ENCODE measurements at regions not wholly inside any gene's neighbourhood (a gene's known extent, or its start where the extent isn't known, plus 50 kb on each side); places are given as distances from the start of the nearest gene placed in this dataset.

DNA sequence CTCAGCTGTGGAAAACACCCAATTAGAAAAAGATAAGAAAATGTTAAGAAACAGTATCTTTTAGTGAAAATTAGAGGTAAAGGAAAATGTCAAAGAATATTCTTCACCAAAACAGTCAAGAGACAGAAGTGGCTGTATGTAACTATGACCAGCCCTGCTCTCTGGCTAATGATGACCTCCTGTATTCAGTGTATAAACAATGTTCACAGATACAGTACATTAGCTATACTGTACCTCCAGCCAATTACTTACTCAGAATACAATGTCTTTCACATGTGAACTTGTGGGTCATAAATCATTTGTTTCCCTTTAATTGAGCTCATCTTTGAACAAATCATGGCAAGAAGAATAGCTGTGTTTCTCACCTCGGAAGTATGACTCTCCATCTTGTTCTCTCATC lies 432.0 kb downstream of the LMO4 start:
- in situ Hi-C loops (cut with MboI; ENCODE audit: low sequenced_read_pairs) = no loop called here

DNA sequence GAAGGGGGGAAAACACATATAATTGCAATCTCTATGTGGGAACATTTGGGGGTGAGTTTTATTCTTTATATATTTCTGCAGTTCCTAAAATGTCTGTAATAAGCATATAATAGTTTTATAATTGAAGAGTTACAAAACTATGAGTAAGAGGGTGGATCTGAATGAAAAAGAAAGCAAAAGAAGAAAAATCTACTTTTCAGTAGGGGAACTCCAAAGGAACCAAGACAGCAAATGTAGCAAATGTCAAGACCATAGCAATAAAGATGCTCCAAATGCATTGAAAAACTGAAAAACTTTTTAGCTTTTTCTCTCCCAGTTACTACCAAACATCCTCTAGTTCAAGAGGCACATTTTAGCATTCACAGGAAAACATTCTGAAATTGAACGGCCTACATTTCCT lies 434.8 kb downstream of the LMO4 start:
- in situ Hi-C loops (cut with MboI; ENCODE audit: low sequenced_read_pairs) = no loop called here

DNA sequence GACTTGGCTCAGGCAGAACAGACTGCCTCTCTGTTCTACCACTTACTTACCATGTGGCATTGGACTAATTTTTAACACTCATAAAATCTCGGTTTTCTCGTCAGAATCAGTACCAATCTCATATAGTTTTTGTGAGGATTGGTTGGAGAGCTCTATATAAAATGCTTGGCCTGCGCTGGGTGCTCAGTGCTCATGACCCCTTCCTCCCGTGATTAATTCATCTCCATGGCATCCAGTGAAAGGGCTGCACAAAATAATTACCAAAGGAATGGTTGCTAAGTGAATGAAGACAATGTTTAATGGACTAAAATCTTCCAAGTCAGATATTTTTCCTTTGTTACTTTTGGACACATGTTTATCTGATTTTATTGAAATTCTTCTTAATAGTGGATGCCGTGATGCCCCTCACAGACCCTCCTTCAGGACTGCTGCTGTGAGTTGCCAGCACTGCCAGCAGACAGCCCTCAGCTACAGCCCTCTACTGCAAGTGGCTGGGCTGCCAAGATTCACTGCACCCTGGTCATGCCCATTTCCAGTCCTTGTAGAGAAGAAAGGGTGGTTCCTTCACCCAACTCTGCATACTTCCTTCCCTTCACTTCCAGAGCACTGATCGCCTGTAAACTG lies 436.5 kb downstream of the LMO4 start:
- in situ Hi-C loops (cut with MboI; ENCODE audit: low sequenced_read_pairs) = no loop called here

DNA sequence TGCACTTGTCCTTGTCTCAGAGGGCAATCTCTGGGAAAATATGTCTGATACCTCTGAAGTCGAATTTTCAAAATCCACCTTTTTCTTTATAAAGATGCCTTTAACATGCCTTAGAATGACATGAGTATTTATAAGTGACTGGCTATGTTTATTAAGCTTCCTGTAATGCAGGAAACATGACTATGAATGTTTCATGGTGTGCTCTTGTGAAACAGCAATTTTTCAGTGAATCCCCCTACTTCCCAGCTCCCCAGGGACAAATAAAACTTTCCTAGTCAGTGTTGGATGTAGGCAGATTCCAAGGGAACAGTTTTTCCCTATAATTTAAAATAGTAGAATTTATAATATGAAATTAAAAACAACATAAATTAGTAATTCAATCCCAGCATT lies 437.0 kb downstream of the LMO4 start:
- in situ Hi-C loops (cut with MboI; ENCODE audit: low sequenced_read_pairs) = no loop called here

DNA sequence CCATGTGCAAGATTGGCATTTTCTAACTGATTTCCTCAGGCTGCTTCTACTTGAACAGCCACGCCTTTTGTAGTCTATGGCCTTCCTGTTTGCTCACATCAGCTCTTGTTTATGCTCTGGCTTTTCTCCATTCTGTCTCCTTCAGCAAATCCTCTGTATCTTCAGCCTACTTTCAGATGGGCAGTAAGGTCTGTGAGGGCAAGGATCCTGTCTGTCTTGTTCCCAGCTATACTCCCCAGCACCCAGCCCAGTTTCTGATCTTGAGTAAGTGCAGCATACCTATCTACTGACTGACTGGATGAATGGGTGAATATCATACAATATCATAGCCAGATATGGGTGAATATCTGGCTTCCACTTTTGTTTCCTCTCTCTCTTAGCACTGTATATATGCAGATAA lies 438.1 kb downstream of the LMO4 start:
- in situ Hi-C loops (cut with MboI; ENCODE audit: low sequenced_read_pairs) = no loop called here

DNA sequence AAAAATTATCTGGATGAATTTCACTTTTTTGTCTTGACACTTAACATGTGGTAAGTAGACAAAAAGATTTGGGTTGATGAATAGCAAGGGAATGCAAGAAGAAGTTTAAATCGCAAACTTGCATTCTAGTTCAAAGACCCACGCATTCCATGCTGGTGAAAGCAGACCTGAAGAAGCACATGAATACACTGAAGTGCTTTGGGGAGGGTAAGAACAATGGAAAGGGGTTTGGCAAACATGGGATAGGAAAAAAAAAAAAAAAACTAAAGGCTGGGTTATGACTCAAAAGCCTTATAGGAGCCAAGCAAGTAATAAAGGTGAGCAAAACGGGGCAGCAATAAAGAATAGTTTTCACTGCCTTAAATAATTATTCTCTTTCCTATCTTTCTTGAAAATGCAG lies 450.2 kb downstream of the LMO4 start:
- in situ Hi-C loops (cut with MboI; ENCODE audit: low sequenced_read_pairs) = no loop called here

DNA sequence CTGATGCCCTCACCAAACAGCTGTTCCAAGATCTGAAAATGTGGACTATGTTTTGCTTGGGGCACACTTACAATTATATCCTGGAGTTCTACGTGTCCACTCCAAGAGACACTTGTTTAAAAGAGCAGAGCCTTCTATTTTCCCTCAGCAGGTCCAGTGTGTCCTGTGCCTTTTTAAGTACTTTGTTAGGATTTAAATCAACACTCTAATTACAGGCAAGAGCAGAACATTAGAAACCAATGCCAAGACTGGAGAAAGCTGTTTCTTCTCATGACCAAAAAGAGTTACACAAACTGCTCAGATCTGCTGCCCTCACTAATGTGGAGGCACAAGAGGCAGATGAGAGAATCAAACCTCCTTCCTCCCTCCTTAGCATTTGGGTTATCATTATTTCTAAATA lies 452.9 kb downstream of the LMO4 start:
- in situ Hi-C loops (cut with MboI; ENCODE audit: low sequenced_read_pairs) = no loop called here

DNA sequence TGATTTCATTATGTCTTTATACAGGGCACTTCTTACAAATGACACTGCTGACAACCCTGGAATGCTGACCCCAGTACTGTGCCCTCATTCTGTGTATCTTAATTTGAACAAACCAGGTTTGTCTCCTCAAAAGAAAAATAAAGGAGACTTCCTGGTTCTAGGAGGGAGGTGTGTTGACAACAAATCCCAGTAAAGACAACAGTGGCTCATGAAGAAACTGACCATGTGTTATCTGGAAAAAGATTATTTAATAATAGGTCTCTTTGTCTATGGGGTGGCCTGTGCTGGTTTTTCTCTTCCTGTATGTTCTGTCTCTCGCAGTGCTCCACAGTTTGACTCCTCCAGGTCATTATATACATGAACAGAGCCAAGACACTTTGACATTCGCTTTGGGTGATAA lies 454.6 kb downstream of the LMO4 start:
- in situ Hi-C loops (cut with MboI; ENCODE audit: low sequenced_read_pairs) = no loop called here

DNA sequence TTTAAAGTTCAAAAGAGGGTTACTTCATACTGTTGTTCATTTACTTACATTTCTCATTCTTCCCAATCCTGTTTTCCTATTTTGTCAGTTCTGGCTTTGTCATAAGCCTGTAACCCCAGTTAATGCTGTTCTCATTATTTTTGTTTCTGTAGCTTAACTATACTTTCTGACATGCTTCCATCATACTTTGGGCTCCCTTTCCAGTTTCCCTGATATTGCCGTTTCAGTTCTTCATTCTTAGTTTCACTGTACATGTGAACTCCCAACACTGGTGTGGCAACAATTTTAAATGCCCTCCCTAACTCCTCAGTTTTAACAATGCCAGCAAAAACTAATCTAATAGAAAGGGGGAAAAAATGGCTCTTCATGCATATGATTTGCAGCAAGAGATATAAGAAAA lies 456.7 kb downstream of the LMO4 start:
- in situ Hi-C loops (cut with MboI; ENCODE audit: low sequenced_read_pairs) = no loop called here

DNA sequence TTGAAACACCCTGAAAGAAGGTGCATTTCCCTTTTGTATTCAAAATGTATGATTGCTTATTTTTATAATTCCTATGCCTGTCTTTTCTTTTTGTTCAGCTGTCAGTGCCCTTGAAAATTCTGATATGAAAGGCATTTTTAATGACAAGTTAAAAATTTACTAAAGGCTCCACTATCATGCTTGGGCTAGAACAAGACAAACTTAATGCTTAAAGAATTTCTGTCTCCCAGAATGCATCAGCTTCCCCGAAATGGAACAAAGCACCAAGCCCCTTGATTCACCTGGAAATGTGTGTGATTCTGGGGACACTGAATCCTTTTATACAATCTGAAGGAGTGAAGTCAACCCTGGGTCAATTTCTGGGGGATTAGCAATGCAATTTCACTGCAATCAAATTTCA lies 457.5 kb downstream of the LMO4 start:
- in situ Hi-C loops (cut with MboI; ENCODE audit: low sequenced_read_pairs) = no loop called here

DNA sequence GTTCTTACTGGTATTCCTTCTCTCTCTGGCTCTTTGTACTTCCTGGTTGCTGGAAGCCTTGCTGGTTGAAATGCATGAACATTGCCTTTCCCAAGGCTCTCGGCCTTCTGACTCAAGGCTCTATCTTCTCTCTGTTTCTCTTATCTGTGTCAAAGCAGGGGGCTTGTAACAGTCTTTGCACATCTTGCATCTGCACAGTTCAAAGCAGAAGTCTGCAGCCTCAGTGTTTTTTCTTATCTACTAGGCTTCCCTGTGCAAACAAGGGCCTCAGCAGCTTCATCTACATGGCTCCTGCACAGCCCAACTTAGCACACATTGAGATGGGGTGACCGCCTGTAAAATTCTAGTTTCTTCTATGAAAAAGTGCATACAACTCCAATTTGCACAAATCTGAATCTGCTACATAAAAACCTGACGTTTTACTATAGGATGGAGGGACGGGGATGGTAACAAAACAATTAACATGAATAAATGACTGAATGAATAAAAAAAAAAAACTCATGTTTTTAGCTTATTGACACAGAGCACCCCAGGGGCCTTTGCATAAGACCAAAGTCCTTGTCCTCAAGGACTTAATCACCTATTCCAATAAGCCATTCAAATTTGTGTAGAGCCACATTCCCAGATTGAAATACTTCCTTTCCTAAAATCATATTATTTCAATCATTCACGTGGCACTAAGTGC lies 458.3 kb downstream of the LMO4 start:
- in situ Hi-C loops (cut with MboI; ENCODE audit: low sequenced_read_pairs) = no loop called here

DNA sequence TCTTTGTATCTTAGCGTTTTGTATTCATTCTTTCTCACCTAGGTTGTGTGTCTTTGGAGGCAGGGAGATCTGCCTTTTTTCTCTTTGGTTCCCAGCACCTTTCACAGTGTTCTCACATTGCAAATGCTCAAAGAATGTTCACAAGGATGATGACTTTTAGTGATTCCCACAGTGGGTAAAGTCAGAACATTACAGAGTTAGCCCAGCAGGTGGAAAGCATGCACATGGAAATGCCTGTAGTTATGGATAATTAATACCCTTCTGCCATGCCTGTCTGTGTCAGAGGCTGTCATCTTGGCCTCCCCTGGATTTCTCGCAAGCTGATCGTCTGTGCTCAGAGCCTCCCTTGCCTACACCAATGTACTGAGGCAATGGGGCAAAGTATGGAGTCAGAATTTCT lies 458.9 kb downstream of the LMO4 start:
- in situ Hi-C loops (cut with MboI; ENCODE audit: low sequenced_read_pairs) = no loop called here

DNA sequence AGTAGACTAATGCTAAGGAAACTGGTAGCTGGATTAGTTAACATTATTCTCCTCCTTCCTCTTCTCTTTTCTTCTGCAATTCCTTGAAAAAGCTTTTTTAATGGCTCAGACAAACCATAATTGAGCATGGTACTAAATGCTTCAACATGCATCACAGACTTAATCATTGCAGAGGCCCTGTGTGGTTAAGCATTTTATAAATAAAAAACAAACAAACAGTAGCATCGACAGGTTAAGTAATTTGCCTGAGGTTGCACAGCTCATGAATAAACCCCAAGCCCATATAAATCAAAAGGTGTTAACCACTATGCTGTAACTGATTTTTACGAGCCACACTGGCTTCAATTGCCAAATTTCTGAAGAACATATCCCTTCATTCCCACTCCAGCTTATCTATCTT lies 462.1 kb downstream of the LMO4 start:
- in situ Hi-C loops (cut with MboI; ENCODE audit: low sequenced_read_pairs) = no loop called here

DNA sequence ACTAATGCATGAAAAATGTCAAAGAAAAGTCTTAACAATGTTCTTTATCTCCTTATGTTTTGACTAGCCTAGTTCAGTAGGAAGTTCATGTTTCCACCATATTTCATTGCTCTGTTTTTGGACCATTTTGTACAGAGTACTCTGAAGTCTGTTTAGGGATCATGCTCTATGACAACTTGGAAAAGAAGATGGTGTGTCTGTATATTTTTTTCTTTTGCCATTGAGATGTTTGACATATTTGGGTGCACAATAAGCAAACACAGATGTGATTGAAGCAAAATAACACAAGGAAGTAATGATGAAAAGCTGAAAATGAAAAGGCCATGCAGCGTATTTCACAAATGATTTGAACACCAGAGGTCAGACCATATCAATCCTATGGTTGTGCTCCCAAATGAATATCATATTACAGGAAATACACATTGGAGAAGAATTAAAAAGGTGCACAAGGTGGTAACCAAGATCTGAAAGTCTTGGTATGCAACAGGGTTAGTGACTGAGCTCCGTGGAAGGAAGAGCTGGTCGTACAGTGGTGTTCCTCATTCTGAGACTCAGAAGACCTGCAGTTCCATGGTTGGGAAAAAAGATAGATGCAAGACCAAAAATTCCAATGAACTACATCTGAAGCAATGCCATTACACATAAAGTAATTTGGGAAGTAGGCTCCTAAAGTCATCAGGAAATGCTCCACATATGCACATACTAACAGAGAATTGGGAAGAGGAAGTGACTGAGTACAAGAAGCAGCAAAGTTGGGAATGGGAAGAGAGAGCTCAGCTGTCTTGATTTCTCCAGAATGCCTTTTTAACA lies 463.5 kb downstream of the LMO4 start:
- in situ Hi-C loops (cut with MboI; ENCODE audit: low sequenced_read_pairs) = no loop called here

DNA sequence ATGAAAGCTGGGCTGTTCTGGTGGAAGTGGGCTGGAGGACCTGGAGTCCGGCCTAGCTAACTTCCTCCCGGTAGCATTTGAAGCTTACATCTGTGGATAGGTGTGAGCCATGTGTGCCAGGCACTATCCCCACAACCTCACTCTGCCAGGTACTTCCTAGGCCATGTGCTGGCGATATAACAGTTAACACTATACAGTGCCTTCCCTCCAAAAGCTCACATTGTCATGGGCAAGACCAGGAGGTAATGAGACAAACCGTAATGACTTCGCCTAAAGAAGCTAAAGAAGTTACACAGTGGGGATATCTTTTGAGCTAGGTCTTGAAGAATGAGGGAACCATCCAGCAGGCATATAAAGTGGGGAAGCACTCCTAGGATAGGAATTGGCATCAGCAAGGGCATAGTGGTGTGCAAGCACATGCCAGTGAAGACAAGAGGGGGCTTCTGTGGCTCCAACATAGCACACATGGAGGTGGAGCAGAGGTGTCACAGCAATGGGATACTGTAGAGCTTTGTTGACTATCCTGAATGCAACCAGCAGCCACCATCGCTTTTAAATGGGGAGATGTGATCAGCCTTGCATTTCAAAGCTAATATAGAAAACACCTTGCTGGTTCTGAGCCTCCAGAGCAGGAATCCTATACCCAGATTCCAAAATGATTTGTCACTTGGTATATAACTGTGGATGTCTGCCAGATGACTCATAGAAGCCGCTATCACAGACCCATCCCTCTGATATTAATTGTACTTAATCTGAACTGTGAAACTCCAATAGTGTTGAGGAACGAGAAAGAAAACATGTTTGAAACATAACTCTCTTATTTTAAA lies 466.3 kb downstream of the LMO4 start:
- in situ Hi-C loops (cut with MboI; ENCODE audit: low sequenced_read_pairs) = no loop called here

DNA sequence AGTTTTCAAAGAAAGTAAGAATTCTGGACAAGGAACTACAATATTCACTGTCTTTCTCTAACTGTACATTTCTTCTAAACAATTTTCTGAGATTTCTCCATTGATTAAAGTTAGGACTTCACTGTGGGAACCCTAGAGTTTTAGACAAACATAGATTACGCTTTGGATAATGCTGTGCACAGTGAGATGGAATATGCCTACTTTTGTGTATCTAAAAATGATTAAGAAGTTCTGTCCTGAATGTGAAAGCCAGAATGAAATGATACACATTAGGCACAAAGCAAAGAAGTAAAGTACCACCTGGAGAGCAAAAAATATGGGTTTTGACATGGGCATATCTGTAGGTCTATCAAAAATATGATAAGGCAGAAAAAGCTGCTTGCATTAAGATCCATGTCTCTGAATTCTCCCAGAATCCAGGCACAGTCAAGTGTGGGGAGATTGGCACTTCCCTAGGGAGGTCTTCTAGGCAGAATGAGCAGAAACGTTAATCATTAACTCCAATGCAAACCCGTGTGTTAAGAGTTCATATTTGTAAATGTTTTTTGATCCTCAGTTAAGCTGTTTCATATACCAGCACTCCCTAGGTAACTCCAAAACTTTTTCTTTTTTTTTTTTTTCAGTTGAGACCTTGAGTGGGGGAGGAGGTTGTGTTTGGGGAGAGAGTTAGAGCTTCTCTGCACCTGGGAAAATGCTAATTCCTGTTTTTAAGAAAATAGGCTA lies 467.1 kb downstream of the LMO4 start:
- in situ Hi-C loops (cut with MboI; ENCODE audit: low sequenced_read_pairs) = no loop called here

DNA sequence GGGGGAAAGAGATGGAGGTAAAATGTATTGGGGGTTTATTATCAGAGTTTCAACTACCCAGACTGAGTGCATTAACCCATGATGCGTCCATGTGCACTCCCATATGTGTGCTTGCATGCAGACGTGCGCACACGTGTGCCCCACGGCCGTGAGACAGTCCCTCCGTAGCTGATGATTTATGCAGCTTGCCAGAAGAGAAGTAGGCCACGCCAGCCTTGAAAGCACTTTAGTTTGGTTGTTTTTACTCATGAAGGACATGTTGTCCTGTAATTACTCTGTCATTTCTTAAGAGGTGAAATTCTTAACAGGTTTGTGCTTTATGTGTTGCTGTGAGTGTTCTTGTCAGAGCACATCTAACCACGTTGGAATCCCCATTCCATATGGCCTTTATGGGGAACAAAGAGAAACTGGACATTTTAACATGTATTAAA lies 467.8 kb downstream of the LMO4 start:
- in situ Hi-C loops (cut with MboI; ENCODE audit: low sequenced_read_pairs) = no loop called here

DNA sequence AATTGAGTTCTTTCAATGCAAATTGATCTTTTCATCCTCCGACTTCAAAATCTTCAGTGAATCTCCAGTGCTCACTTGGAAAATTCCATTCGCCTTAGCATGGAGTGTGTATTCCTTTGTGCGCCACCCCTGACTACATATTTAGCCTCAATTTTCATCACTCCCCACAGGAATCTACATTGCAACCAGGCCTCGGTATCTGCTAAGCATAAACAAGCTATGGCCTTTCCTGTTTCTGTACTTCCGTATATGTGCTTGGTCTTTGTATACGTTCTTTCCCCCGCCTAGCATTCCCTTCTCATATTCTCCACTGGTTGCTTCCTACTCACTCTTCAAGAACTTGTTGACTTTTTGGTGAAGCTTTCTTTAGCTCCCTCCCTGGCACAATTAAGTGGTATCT lies 470.8 kb downstream of the LMO4 start:
- in situ Hi-C loops (cut with MboI; ENCODE audit: low sequenced_read_pairs) = no loop called here

DNA sequence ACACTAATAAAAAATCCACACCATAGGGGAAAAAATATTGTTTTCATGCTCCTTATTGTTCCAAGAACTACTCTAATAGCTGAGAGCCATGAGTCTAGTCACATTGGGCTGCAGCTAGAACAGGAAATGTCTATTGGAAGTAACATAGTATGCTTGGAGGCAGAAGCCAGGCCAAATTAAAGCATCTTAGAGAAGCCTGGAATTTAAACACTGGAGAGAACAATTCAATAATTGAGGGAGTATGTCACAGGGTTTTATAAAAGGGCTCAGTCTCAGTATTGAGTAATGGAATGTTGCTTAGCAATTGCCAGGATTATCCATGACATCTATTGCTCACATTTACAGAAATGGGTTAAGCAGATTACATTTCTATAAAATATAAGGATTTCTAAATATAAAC lies 471.3 kb downstream of the LMO4 start:
- in situ Hi-C loops (cut with MboI; ENCODE audit: low sequenced_read_pairs) = no loop called here

DNA sequence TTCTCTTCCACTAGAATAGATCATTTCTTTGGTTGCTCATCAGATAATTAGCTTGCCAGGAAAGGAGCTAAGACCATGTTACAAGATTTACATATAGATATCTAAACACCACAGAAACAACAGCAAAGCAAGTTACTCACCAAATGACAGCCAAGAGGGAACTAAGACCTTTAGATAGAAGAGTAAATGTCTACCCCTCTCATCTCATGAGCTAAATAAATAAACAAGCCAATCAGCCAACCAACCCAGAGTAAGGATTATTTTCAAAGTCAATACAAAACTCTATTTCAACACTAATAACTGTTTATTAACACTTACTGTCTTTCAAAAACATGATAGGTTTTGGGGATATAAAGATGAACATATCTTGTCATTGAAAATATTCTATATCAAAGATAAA lies 474.7 kb downstream of the LMO4 start:
- in situ Hi-C loops (cut with MboI; ENCODE audit: low sequenced_read_pairs) = no loop called here

DNA sequence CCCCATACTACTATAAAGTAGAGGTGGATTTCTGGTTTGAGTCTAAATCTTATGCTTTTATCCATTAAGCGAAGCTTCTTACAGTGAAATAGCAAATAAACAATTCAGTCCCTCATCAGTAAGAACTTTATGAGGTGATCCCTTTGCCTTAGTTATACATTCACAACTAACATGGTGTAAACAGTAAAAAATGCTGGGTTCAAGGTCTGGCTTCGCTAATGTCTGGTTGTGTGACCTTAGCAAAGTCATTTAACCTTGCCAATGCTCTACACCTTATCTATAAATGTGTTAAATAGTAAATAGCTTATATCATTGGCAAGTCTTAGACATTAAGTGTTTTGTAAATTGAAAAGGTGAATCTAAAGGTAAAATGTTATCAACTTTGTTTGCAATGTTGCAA lies 475.4 kb downstream of the LMO4 start:
- in situ Hi-C loops (cut with MboI; ENCODE audit: low sequenced_read_pairs) = no loop called here

Data from HL-60/S4 (cell line).